GM06990 (cell line): ENCODE measurements at regions not wholly inside any gene's neighbourhood (a gene's known extent, or its start where the extent isn't known, plus 50 kb on each side); places are given as distances from the start of the nearest gene placed in this dataset.

Source experiments
- DNase-seq: peaks from one replicate; pipeline ENCODE4 v3.0.0-alpha.2; 2011; ENCODE audit not compliant: insufficient read length; ENCODE audit errors: extremely low read depth
- H3K27me3 ChIP-seq: replicated peaks from 2 replicates; pipeline ENCODE4 v1.6.0; 2011; ENCODE audit warnings: low read length; ENCODE audit not compliant: control insufficient read depth, insufficient read depth
- H3K36me3 ChIP-seq: 2 replicates; pipeline ENCODE4 v1.5.1; 2011; ENCODE audit warnings: low read length; ENCODE audit not compliant: control insufficient read depth, insufficient read depth
- H3K4me3 ChIP-seq: replicated peaks from 2 replicates; pipeline ENCODE4 v1.5.1; 2011; ENCODE audit warnings: low read depth, mild to moderate bottlenecking, control low read depth, low read length
- TF ChIP-seq, protein P1 (sequence below): IDR thresholded peaks from 2 replicates; pipeline ENCODE4 v1.5.1; 2011; ENCODE audit warnings: low read length, control low read depth, mild to moderate bottlenecking, inconsistent platforms; ENCODE audit not compliant: insufficient read depth, poor library complexity, severe bottlenecking

GRCh38 chr3:178155521-178155920 is 380.7 kb upstream of the KCNMB2 start:
- no peak overlapping the region for H3K4me3 ChIP-seq
- no peaks in the 10 kb centered on the region for H3K36me3 ChIP-seq
- TF ChIP-seq, protein P1, sequence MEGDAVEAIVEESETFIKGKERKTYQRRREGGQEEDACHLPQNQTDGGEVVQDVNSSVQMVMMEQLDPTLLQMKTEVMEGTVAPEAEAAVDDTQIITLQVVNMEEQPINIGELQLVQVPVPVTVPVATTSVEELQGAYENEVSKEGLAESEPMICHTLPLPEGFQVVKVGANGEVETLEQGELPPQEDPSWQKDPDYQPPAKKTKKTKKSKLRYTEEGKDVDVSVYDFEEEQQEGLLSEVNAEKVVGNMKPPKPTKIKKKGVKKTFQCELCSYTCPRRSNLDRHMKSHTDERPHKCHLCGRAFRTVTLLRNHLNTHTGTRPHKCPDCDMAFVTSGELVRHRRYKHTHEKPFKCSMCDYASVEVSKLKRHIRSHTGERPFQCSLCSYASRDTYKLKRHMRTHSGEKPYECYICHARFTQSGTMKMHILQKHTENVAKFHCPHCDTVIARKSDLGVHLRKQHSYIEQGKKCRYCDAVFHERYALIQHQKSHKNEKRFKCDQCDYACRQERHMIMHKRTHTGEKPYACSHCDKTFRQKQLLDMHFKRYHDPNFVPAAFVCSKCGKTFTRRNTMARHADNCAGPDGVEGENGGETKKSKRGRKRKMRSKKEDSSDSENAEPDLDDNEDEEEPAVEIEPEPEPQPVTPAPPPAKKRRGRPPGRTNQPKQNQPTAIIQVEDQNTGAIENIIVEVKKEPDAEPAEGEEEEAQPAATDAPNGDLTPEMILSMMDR = no peak
- no peaks in the 10 kb centered on the region for H3K27me3 ChIP-seq
- no peak for DNase-seq

DNA sequence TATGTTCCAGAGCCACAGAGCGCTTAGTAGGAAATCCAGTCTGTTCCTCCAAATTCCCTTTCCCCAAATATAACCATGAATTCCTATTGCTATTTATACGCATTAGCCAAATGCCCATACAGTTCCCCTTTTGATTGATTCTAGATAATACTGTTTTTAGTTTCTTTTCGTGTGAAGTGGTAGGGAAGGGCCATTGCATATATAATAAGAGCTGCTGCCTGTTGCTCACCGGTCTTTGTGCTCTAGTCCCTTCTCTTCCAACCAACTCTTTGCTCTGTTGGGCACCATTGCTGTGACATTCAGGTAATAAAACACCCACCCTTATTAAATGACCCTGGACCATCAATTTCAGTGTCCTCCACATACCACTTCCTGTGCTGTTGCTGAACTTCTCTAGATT is 379.9 kb upstream of the KCNMB2 start:
- no peak overlapping the region for H3K4me3 ChIP-seq
- no peaks in the 10 kb centered on the region for H3K27me3 ChIP-seq
- TF ChIP-seq, protein P1 = no peak
- no peak for DNase-seq
- H3K36me3 ChIP-seq = no peaks in the 10 kb centered on the region

- Histone ChIP-seq H3K4me3 (no peak overlapping the region), H3K27me3 (no peaks in the 10 kb centered on the region), H3K36me3 (no peaks in the 10 kb centered on the region)
- TF ChIP-seq, protein P1 = no peak
- no peak for DNase-seq
Measured at GRCh38 chr3:178159691-178160220, 376.5 kb upstream of the KCNMB2 start.

GRCh38 chr3:178169421-178169820 is 366.8 kb upstream of the KCNMB2 start:
- no peak for DNase-seq
- no peaks in the 10 kb centered on the region for H3K36me3 ChIP-seq
- H3K4me3 ChIP-seq = no peak overlapping the region
- no peaks in the 10 kb centered on the region for H3K27me3 ChIP-seq
- TF ChIP-seq, protein P1 = no peak

DNA sequence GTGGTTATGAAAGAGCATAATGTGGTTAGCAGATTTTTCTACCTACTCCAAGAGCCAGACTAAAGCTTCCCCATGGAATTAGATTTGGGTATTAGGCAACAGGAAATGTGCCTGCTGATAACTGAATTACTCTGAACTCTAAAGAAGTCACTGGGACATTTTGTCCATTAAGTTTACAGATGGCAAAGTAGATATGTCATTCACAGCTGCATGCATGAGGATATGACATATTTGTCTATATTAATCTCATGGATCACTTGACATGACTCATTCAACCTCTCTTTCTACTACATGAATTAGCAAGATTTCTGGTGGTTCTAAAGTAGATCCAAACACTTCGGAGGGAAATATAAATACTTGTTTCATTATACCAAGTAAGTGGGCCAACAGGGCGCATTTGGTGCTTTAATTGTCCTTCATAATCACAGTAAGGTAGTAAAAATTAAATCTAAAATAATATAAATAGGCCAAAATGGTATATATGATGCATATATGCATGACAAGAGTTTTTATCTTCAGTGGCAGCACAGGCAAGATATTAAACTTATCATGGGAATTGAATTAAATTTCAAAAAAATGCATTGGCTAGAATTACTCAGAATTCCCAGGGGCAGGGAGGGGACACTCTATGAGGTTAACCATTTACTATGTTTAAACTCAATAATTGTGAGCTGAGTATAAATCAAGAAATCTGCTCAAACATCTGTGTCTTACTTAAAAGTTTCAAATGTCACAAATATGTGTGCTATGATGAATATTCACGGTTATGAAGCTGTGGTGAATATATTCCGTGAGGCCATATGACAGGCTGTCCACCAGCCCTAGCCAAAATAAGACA is 365.3 kb upstream of the KCNMB2 start:
- TF ChIP-seq, protein P1 = no peak
- DNase-seq = no peak
- Histone ChIP-seq H3K27me3 (no peaks in the 10 kb centered on the region), H3K4me3 (no peak overlapping the region), H3K36me3 (no peaks in the 10 kb centered on the region)

DNA sequence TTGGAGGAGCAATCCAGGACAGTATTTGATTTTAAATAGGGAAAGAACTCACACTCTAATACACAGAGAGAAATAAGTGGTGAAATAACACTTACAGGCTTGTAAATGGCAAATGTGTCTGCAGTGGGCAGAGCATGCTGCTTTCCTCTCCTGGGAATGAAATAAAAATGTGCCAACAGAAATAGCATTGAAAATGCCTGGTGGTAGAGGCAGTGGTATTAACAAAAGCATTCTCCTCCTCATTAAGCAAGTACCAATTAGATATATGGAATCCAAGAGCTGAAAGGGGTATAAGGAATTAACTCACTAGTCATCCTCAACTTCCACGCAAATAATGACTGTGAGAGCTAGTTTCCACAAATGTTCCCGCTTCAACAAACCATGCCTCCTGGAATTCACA is 364.1 kb upstream of the KCNMB2 start:
- no peak overlapping the region for H3K4me3 ChIP-seq
- no peak for DNase-seq
- no peaks in the 10 kb centered on the region for H3K27me3 ChIP-seq
- TF ChIP-seq, protein P1 = no peak
- H3K36me3 ChIP-seq = no peaks in the 10 kb centered on the region
